Epithelial cell of proximal tubule (primary cell): ENCODE measurements at regions not wholly inside any gene's neighbourhood (a gene's known extent, or its start where the extent isn't known, plus 50 kb on each side); places are given as distances from the start of the nearest gene placed in this dataset.
A peak's percentile ranks its signal among the peaks of the same experiment; 100 is the strongest.

ENCODE experiments used
- DNase-seq: peaks from one replicate; pipeline ENCODE4 v3.0.0-alpha.2; 2011; ENCODE audit warnings: low read depth
- H3K4me3 ChIP-seq: 2 replicates; pipeline ENCODE4 v1.5.1; 2011; ENCODE audit warnings: low read depth, mild to moderate bottlenecking, low read length
- CTCF ChIP-seq: conservative IDR thresholded peaks from 2 replicates; pipeline ENCODE4 v1.5.1; 2012; ENCODE audit warnings: low read depth, mild to moderate bottlenecking, low read length

GRCh38 chr1:185450917-185451316 lies 133.9 kb upstream of the IVNS1ABP start:
- peak; percentile 12 for TF ChIP-seq CTCF
- H3K4me3 ChIP-seq = no peak overlapping the region
- DNase-seq = no peak

- no peak for DNase-seq
- TF ChIP-seq CTCF = no peak
- H3K4me3 ChIP-seq = no peak overlapping the region
Measured at GRCh38 chr1:185450060-185450788, 133.2 kb upstream of the IVNS1ABP start.

- H3K4me3 ChIP-seq = no peak overlapping the region
- no peak for DNase-seq
- TF ChIP-seq CTCF = no peak
Measured at GRCh38 chr1:185449378-185450059, 132.5 kb upstream of the IVNS1ABP start.

GRCh38 chr1:185448591-185449186 lies 131.6 kb upstream of the IVNS1ABP start:
- no peak for DNase-seq
- no peak for TF ChIP-seq CTCF
- no peak overlapping the region for H3K4me3 ChIP-seq

GRCh38 chr1:185446131-185446530 lies 129.1 kb upstream of the IVNS1ABP start:
- no peak overlapping the region for H3K4me3 ChIP-seq
- DNase-seq = no peak
- no peak for TF ChIP-seq CTCF

- H3K4me3 ChIP-seq = no peak overlapping the region
- no peak for TF ChIP-seq CTCF
- no peak for DNase-seq
Measured at GRCh38 chr1:185445594-185445993, 128.6 kb upstream of the IVNS1ABP start.
